PC-9 (cell line): ENCODE measurements at regions not wholly inside any gene's neighbourhood (a gene's known extent, or its start where the extent isn't known, plus 50 kb on each side); places are given as distances from the start of the nearest gene placed in this dataset.

Experiments used
- BruUV-seq: library from RNA; stranded (reverse); fragments of 400-500 nt; replicated peaks from 2 replicates; lab custom pipeline; 2021; lab: Mats Ljungman, UMichigan
- CTCF ChIA-PET: fragments of 300-600 bp; sonication (Branson Sonifier 250); formaldehyde crosslinking; loops from one replicate; lab custom pipeline; 2022; ENCODE audit warnings: antibody characterized with exemption; lab: Charles Lee
- POLR2A ChIA-PET: fragments of 300-600 bp; sonication (Branson Sonifier 250); formaldehyde crosslinking; loops from one replicate; lab custom pipeline; 2022; ENCODE audit warnings: antibody characterized with exemption; ENCODE audit not compliant: unreplicated experiment; lab: Charles Lee
- DNase-seq, 2 experiments: peaks; one replicate each; pipeline versions ENCODE4 v3.0.0 to v3.0.0-alpha.2; 2015 to 2022; ENCODE audit warnings: mixed read lengths in 1 of 2
- H2AFZ ChIP-seq: fragments of 200-600 bp; sonication (generic); 2 replicates; pipeline ENCODE4 v1.8.1; 2017; ENCODE audit warnings: antibody characterized with exemption
- H3F3A ChIP-seq: fragments of 200-600 bp; sonication (generic); 2 replicates; pipeline ENCODE4 v1.8.1; 2017; ENCODE audit warnings: antibody characterized with exemption, mild to moderate bottlenecking, low read depth; ENCODE audit not compliant: insufficient read depth
- H3K27ac ChIP-seq: fragments of 200-600 bp; sonication (generic); 2 replicates; pipeline ENCODE4 v1.6.1; 2016; ENCODE audit warnings: mixed run types
- H3K27me3 ChIP-seq: fragments of 200-600 bp; sonication (generic); 2 replicates; pipeline ENCODE4 v1.6.1; 2016; ENCODE audit warnings: low read depth, mixed run types; ENCODE audit not compliant: insufficient read depth
- H3K36me3 ChIP-seq: fragments of 200-600 bp; sonication (generic); 2 replicates; pipeline ENCODE4 v1.6.1; 2016; ENCODE audit warnings: low read depth, mixed run types
- H3K4me1 ChIP-seq: fragments of 200-600 bp; sonication (generic); replicated peaks from 2 replicates; pipeline ENCODE4 v1.6.1; 2016; ENCODE audit warnings: mixed run types; ENCODE audit not compliant: insufficient read depth
- H3K4me2 ChIP-seq: fragments of 200-600 bp; sonication (generic); 2 replicates; pipeline ENCODE4 v1.6.1; 2017; ENCODE audit warnings: mixed run types
- H3K4me3 ChIP-seq: fragments of 200-600 bp; sonication (generic); 2 replicates; pipeline ENCODE4 v1.6.1; 2016; ENCODE audit warnings: mixed run types
- H3K79me2 ChIP-seq: fragments of 200-600 bp; sonication (generic); 2 replicates; pipeline ENCODE4 v1.6.1; 2017; ENCODE audit warnings: low read depth, mixed run types
- H3K9me2 ChIP-seq: fragments of 200-600 bp; sonication (generic); 2 replicates; pipeline ENCODE4 v1.8.1; 2017; ENCODE audit warnings: mild to moderate bottlenecking; ENCODE audit not compliant: insufficient read depth
- H3K9me3 ChIP-seq: fragments of 200-600 bp; sonication (generic); 2 replicates; pipeline ENCODE4 v1.8.1; 2016; ENCODE audit warnings: low read depth; ENCODE audit not compliant: insufficient read depth
- H4K20me1 ChIP-seq: fragments of 200-600 bp; sonication (generic); 2 replicates; pipeline ENCODE4 v1.8.1; 2017; ENCODE audit not compliant: insufficient read depth
- EZH2 ChIP-seq: fragments of 200-600 bp; sonication (generic); IDR thresholded peaks from 2 replicates; pipeline ENCODE4 v1.8.0; 2017; ENCODE audit warnings: antibody characterized with exemption, low read depth
- intact Hi-C: fragments of 100-400 bp; cut with micrococcal nuclease; formaldehyde crosslinking; loops from one replicate; pipeline ENCODE4 v1.10.0; 2022; ENCODE audit not compliant: unreplicated experiment
- TF ChIP-seq, protein P1 (sequence below): fragments of 200-600 bp; sonication (generic); conservative IDR thresholded peaks from 2 replicates; pipeline ENCODE4 v1.6.1; 2017; ENCODE audit warnings: mixed run types, antibody characterized with exemption, mild to moderate bottlenecking, moderate library complexity

DNA sequence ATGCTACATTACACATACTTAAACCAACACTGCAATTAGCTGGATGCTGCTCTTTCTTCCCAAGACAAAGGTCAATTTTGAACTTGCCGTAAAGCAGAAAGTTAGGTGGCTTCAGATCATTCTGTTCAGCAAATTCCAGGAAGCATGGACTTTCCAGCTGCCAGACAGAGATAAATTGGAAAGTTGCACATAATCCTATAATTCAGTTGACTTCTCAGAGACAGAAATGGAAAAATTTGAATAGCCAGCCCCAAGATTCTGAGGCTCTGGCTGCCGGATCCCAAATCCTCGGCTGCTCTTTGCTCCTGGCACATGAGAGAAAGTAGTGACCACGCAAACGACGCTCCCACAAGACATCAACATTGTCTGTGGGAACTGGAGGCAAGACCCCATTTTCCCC lies 105.0 kb upstream of the VIPR2 start:
- H3K4me3 ChIP-seq = no peak overlapping the region
- H3K27ac ChIP-seq = no peak overlapping the region
- no peak for DNase-seq
- H2AFZ ChIP-seq = no peak overlapping the region
- CTCF ChIA-PET = no interaction called here
- H3K9me2 ChIP-seq = no peaks in the 10 kb centered on the region
- no TSS peak for BruUV-seq
- no peaks in the 10 kb centered on the region for H3K36me3 ChIP-seq
- POLR2A ChIA-PET = no interaction called here
- H3K9me3 ChIP-seq = no peaks in the 10 kb centered on the region
- H4K20me1 ChIP-seq = 0 out of 2 replicates have a peak, but pooled peaks cover 3% of the 10 kb centered on the region
- no peaks in the 10 kb centered on the region for H3F3A ChIP-seq
- no peak overlapping the region for H3K4me2 ChIP-seq
- no peaks in the 10 kb centered on the region for H3K4me1 ChIP-seq
- H3K79me2 ChIP-seq = no peaks in the 10 kb centered on the region
- intact Hi-C loops = no loop called here
- H3K27me3 ChIP-seq = peaks cover 32% of the 10 kb centered on the region
- no peak for TF ChIP-seq EZH2
- TF ChIP-seq, protein P1, sequence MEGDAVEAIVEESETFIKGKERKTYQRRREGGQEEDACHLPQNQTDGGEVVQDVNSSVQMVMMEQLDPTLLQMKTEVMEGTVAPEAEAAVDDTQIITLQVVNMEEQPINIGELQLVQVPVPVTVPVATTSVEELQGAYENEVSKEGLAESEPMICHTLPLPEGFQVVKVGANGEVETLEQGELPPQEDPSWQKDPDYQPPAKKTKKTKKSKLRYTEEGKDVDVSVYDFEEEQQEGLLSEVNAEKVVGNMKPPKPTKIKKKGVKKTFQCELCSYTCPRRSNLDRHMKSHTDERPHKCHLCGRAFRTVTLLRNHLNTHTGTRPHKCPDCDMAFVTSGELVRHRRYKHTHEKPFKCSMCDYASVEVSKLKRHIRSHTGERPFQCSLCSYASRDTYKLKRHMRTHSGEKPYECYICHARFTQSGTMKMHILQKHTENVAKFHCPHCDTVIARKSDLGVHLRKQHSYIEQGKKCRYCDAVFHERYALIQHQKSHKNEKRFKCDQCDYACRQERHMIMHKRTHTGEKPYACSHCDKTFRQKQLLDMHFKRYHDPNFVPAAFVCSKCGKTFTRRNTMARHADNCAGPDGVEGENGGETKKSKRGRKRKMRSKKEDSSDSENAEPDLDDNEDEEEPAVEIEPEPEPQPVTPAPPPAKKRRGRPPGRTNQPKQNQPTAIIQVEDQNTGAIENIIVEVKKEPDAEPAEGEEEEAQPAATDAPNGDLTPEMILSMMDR = no peak

- no TSS peak for BruUV-seq
- Histone ChIP-seq H4K20me1 (0 out of 2 replicates have a peak, but pooled peaks cover 3% of the 10 kb centered on the region), H3K27me3 (peaks cover 26% of the 10 kb centered on the region), H3K4me2 (no peak overlapping the region), H3K79me2 (no peaks in the 10 kb centered on the region), H2AFZ (no peak overlapping the region), H3K4me1 (no peaks in the 10 kb centered on the region), H3F3A (no peaks in the 10 kb centered on the region), H3K36me3 (no peaks in the 10 kb centered on the region), H3K4me3 (no peak overlapping the region), H3K9me2 (no peaks in the 10 kb centered on the region), H3K9me3 (no peaks in the 10 kb centered on the region), H3K27ac (no peak overlapping the region)
- TF ChIP-seq, protein P1 = no peak
- no peak for TF ChIP-seq EZH2
- ChIA-PET CTCF (no interaction called here), POLR2A (no interaction called here)
- DNase-seq = no peak
- intact Hi-C loops = no loop called here
These were observed 103.2 kb upstream of the VIPR2 start for GRCh38 chr7:159247910-159248309.

DNA sequence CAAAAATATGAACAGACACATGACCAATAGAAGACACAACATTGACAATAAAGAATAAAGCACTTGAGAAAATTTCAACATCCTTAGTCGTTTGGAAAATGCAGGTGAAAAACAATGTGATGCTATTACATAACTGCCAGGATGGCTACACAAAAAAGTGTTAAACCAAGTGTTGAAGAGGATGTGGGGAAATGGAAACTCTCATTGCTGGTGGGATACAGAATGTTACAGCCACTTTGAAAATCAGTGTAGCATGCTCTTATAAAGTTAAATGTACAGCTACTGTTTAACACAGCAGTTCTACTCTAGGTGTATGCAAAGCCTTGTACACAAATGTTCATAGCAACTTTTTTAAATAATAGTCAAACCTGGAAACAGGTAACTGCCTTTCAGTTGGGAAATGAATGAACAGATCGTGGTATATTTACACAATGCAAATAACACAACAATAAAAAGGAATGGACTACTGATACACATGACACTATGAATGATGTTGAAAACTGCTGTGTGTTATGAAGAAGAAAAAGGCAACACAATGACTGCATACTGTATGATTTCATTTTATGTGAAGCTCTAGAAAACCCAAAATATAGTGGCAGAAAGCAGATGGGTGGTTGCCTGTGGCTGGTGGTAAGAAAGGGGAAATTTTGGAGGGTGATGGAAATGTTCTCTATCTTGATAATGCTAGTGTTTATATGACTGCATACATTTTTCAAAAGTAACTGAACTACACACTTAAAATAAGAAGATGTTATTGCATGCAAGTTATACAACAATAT lies 102.2 kb upstream of the VIPR2 start:
- no peak overlapping the region for H2AFZ ChIP-seq
- H3F3A ChIP-seq = no peaks in the 10 kb centered on the region
- H3K36me3 ChIP-seq = no peaks in the 10 kb centered on the region
- H3K27me3 ChIP-seq = peaks cover 26% of the 10 kb centered on the region
- DNase-seq = no peak
- H3K4me1 ChIP-seq = no peaks in the 10 kb centered on the region
- H3K9me3 ChIP-seq = no peaks in the 10 kb centered on the region
- intact Hi-C loops = no loop called here
- no peak overlapping the region for H3K4me2 ChIP-seq
- POLR2A ChIA-PET = no interaction called here
- no TSS peak for BruUV-seq
- CTCF ChIA-PET = no interaction called here
- H4K20me1 ChIP-seq = 0 out of 2 replicates have a peak, but pooled peaks cover 3% of the 10 kb centered on the region
- TF ChIP-seq, protein P1 = no peak
- no peak for TF ChIP-seq EZH2
- no peak overlapping the region for H3K4me3 ChIP-seq
- no peaks in the 10 kb centered on the region for H3K79me2 ChIP-seq
- H3K9me2 ChIP-seq = no peaks in the 10 kb centered on the region
- H3K27ac ChIP-seq = no peak overlapping the region
